Naive thymus-derived CD4-positive, alpha-beta T cell (primary cell): ENCODE measurements at regions not wholly inside any gene's neighbourhood (a gene's known extent, or its start where the extent isn't known, plus 50 kb on each side); places are given as distances from the start of the nearest gene placed in this dataset.

ENCODE experiments used
- ATAC-seq: fragments of 150-1000 bp; cut with Tn5 transposase; 2 replicates; pipeline ENCODE4 v1.10.0; 2021; ENCODE audit warnings: mild to moderate bottlenecking, moderate library complexity
- CTCF ChIA-PET: fragments of 350-600 bp; sonication (Branson Sonifier 250); formaldehyde crosslinking; loops from one replicate; lab custom pipeline; 2021; ENCODE audit warnings: antibody characterized with exemption; lab: Charles Lee
- POLR2A ChIA-PET: fragments of 350-600 bp; sonication (Branson Sonifier 250); formaldehyde crosslinking; loops from one replicate; lab custom pipeline; 2021; ENCODE audit warnings: antibody characterized with exemption, inconsistent platforms; lab: Charles Lee
- DNase-seq, 9 donors: peaks; one replicate each; pipeline versions ENCODE4 v3.0.0 to v3.0.0-alpha.2; 2020 to 2022; ENCODE audit warnings: mixed read lengths in 1 of 9
- H3K27ac ChIP-seq: one replicate; pipeline ENCODE4 v1.7.0; 2013; ENCODE audit warnings: mild to moderate bottlenecking, low read depth, low read length, moderate library complexity
- H3K27me3 ChIP-seq, 2 donors: one replicate each; pipeline ENCODE4 v1.7.0; 2013; ENCODE audit warnings: low read length in 2 of 2, mild to moderate bottlenecking in 2 of 2, moderate library complexity in 2 of 2; ENCODE audit not compliant: control insufficient read depth in 2 of 2, insufficient read depth in 2 of 2
- H3K36me3 ChIP-seq, 3 experiments: 1 replicate in 2 of 3; 2 replicates in 1 of 3; pipeline ENCODE4 v1.7.0; 2013; ENCODE audit warnings: low read length in 3 of 3, mild to moderate bottlenecking in 3 of 3, moderate library complexity in 1 of 3; ENCODE audit not compliant: insufficient read depth in 3 of 3, control insufficient read depth in 2 of 3
- H3K4me1 ChIP-seq, 2 donors: one replicate each; pipeline ENCODE4 v1.7.0; 2013; ENCODE audit warnings: low read length in 2 of 2, mild to moderate bottlenecking in 2 of 2, moderate library complexity in 1 of 2; ENCODE audit not compliant: control insufficient read depth in 2 of 2, insufficient read depth in 2 of 2
- H3K4me3 ChIP-seq: 2 replicates; pipeline ENCODE4 v1.7.0; 2013; ENCODE audit warnings: mild to moderate bottlenecking, low read length
- H3K9me3 ChIP-seq, 3 experiments: 1 replicate in 2 of 3; 2 replicates in 1 of 3; pipeline ENCODE4 v1.7.0; 2013; ENCODE audit warnings: low read length in 3 of 3; ENCODE audit not compliant: control insufficient read depth in 2 of 3
- H3K27ac Mint-ChIP-seq, 9 donors: one replicate each; pipeline ENCODE4 v1.8.0; 2020 to 2022; ENCODE audit warnings: mixed read lengths in 9 of 9, mild to moderate bottlenecking in 8 of 9, moderate library complexity in 5 of 9, inconsistent platforms in 2 of 9
- H3K27me3 Mint-ChIP-seq, 5 donors: one replicate each; pipeline ENCODE4 v1.8.0; 2021 to 2022; ENCODE audit warnings: mixed read lengths in 5 of 5, mild to moderate bottlenecking in 1 of 5
- H3K36me3 Mint-ChIP-seq, 5 donors: one replicate each; pipeline ENCODE4 v1.8.0; 2020 to 2022; ENCODE audit warnings: mixed read lengths in 5 of 5, mild to moderate bottlenecking in 3 of 5, inconsistent platforms in 1 of 5
- H3K4me1 Mint-ChIP-seq, 7 donors: one replicate each; pipeline ENCODE4 v1.8.0; 2020 to 2022; ENCODE audit warnings: mixed read lengths in 7 of 7, mild to moderate bottlenecking in 3 of 7, inconsistent platforms in 1 of 7
- H3K4me3 Mint-ChIP-seq, 10 donors: one replicate each; pipeline ENCODE4 v1.8.0; 2020 to 2022; ENCODE audit warnings: mild to moderate bottlenecking in 10 of 10, mixed read lengths in 10 of 10, moderate library complexity in 6 of 10, inconsistent platforms in 2 of 10
- H3K9me3 Mint-ChIP-seq, 11 donors: one replicate each; pipeline ENCODE4 v1.8.0; 2020 to 2022; ENCODE audit warnings: mixed read lengths in 11 of 11, mild to moderate bottlenecking in 4 of 11, inconsistent platforms in 1 of 11, moderate library complexity in 1 of 11
- intact Hi-C, 2 donors: fragments of 100-400 bp; cut with micrococcal nuclease; formaldehyde crosslinking; loops; one replicate each; pipeline ENCODE4 v1.15.1; 2023

- H3K4me1 ChIP-seq = no peaks in the 10 kb centered on the region
- H3K27ac ChIP-seq = no peak overlapping the region
- no peaks in the 10 kb centered on the region for H3K27me3 ChIP-seq
- DNase-seq (no peak), ATAC-seq (no peak)
- Mint-ChIP-seq H3K4me3 (no peak overlapping the region), H3K27ac (no peak overlapping the region), H3K4me1 (no peaks in the 10 kb centered on the region), H3K36me3 (no peaks in the 10 kb centered on the region), H3K9me3 (no peaks in the 10 kb centered on the region), H3K27me3 (peaks cover 0 to 5% (median 0%) of the 10 kb centered on the region in 5 donors)
- H3K9me3 ChIP-seq = no peaks in the 10 kb centered on the region
- intact Hi-C loops = no loop called here
- POLR2A ChIA-PET = no interaction called here
- no peak overlapping the region for H3K4me3 ChIP-seq
- H3K36me3 ChIP-seq = no peaks in the 10 kb centered on the region
- CTCF ChIA-PET = no interaction called here
Measured at GRCh38 chr6:139931747-139932146, 557.3 kb upstream of the CITED2 start.

GRCh38 chr6:139927742-139928305 is 553.4 kb upstream of the CITED2 start:
- Mint-ChIP-seq H3K27me3 (peaks cover 0 to 17% (median 10%) of the 10 kb centered on the region in 5 donors), H3K36me3 (no peaks in the 10 kb centered on the region), H3K27ac (no peak overlapping the region), H3K9me3 (no peaks in the 10 kb centered on the region), H3K4me3 (no peak overlapping the region), H3K4me1 (no peaks in the 10 kb centered on the region)
- Histone ChIP-seq H3K27ac (no peak overlapping the region), H3K27me3 (no peaks in the 10 kb centered on the region), H3K4me3 (no peak overlapping the region), H3K4me1 (no peaks in the 10 kb centered on the region), H3K9me3 (no peaks in the 10 kb centered on the region), H3K36me3 (no peaks in the 10 kb centered on the region)
- no peak for ATAC-seq
- intact Hi-C loops = loop anchor here (1.0 kb wide), 2 partner anchors 559 to 1112 kb away; no protein-coding TSS in a partner anchor
- DNase-seq = no peak
- ChIA-PET POLR2A (no interaction called here), CTCF (no interaction called here)

- Histone ChIP-seq H3K36me3 (no peaks in the 10 kb centered on the region), H3K4me1 (no peaks in the 10 kb centered on the region), H3K9me3 (no peaks in the 10 kb centered on the region), H3K4me3 (no peak overlapping the region), H3K27me3 (no peaks in the 10 kb centered on the region), H3K27ac (no peak overlapping the region)
- H3K27me3 Mint-ChIP-seq = peaks cover 0 to 21% (median 14%) of the 10 kb centered on the region in 5 donors
- intact Hi-C loops = loop anchor here (1.0 kb wide), 2 partner anchors 558 to 1111 kb away; no protein-coding TSS in a partner anchor
- ATAC-seq (no peak), DNase-seq (no peak)
- POLR2A ChIA-PET = no interaction called here
- CTCF ChIA-PET = no interaction called here
- H3K36me3 Mint-ChIP-seq = no peaks in the 10 kb centered on the region
- no peak overlapping the region for H3K4me3 Mint-ChIP-seq
- no peaks in the 10 kb centered on the region for H3K9me3 Mint-ChIP-seq
- no peak overlapping the region for H3K27ac Mint-ChIP-seq
- H3K4me1 Mint-ChIP-seq = no peaks in the 10 kb centered on the region
Measured at GRCh38 chr6:139927236-139927635, 552.8 kb upstream of the CITED2 start.

GRCh38 chr6:139926711-139927110 is 552.3 kb upstream of the CITED2 start:
- H3K27ac ChIP-seq = no peak overlapping the region
- DNase-seq = no peak
- intact Hi-C loops = loop anchor here (1.0 kb wide), 2 partner anchors 557 to 1110 kb away; no protein-coding TSS in a partner anchor
- H3K4me1 Mint-ChIP-seq = no peaks in the 10 kb centered on the region
- no peaks in the 10 kb centered on the region for H3K36me3 ChIP-seq
- ChIA-PET CTCF (no interaction called here), POLR2A (no interaction called here)
- no peaks in the 10 kb centered on the region for H3K9me3 ChIP-seq
- H3K27me3 ChIP-seq = no peaks in the 10 kb centered on the region
- no peak overlapping the region for H3K4me3 Mint-ChIP-seq
- H3K4me3 ChIP-seq = no peak overlapping the region
- H3K27ac Mint-ChIP-seq = no peak overlapping the region
- H3K4me1 ChIP-seq = no peaks in the 10 kb centered on the region
- peaks cover 0 to 26% (median 19%) of the 10 kb centered on the region in 5 donors for H3K27me3 Mint-ChIP-seq
- no peaks in the 10 kb centered on the region for H3K9me3 Mint-ChIP-seq
- no peak for ATAC-seq
- no peaks in the 10 kb centered on the region for H3K36me3 Mint-ChIP-seq

DNA sequence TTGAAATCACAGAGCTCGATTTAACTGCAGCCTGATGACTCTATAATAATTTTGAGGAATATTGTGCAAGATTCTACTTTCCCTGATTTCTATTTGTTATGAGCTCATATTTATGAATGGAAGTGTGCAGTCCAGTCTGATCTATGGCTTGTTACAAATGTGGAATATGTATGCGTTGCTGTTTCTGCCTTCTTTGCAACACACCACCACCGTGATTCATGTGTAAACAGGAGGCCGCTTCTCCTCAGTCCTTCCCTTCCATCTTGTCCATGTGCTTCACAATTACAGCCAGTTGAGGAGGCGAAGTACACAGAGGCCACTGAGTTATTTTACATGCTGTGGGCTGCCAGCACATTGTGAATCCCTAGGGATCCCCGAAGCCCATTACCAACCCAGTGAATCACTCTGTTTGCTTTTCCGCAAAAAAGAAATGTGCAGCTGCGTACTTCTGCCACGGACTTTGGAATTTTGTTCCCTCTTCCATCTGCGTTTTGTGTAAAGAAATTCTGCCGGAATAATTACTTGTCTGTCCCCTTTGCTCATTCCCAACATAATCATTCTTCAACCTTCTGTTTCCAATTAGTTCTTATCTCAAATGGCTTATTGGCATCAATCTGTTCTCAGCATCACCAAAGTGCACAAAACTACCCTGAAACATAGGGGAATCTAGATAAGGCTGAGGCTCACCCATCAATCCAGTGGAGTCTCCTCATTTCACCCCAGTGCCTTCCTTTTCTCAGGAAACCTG is 551.6 kb upstream of the CITED2 start:
- peaks cover 0 to 33% (median 25%) of the 10 kb centered on the region in 5 donors for H3K27me3 Mint-ChIP-seq
- no peaks in the 10 kb centered on the region for H3K4me1 Mint-ChIP-seq
- H3K4me3 ChIP-seq = no peak overlapping the region
- H3K27me3 ChIP-seq = no peaks in the 10 kb centered on the region
- no peaks in the 10 kb centered on the region for H3K36me3 ChIP-seq
- H3K9me3 ChIP-seq = no peaks in the 10 kb centered on the region
- CTCF ChIA-PET = no interaction called here
- H3K9me3 Mint-ChIP-seq = no peaks in the 10 kb centered on the region
- ATAC-seq (no peak), DNase-seq (no peak)
- H3K4me3 Mint-ChIP-seq = no peak overlapping the region
- H3K4me1 ChIP-seq = no peaks in the 10 kb centered on the region
- no peak overlapping the region for H3K27ac Mint-ChIP-seq
- H3K27ac ChIP-seq = no peak overlapping the region
- no peaks in the 10 kb centered on the region for H3K36me3 Mint-ChIP-seq
- POLR2A ChIA-PET = no interaction called here
- intact Hi-C loops = no loop called here

DNA sequence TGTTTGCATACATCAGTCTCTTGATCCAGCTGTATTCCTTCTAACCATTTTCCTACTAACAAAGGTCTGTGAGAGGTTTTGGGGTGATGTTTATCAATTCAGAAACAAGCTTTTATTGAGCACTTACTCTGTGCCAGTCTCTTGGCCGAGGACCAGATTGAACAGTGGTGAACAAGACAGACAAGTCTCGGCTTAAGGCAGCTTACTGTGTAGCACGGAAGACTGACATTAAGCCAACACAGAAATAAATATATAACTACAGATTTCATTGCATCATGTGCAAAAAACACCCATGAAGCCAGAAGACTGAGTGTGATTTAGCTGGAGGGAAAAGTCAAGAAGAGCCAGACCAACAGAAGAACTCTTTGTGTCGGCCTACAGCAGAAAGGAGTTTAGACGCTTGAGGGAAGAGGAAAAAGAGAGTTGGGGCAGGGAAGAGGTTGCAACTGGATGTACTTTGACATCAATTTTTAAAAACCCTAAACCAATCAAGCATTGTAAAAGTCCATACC is 549.6 kb upstream of the CITED2 start:
- DNase-seq (no peak), ATAC-seq (no peak)
- Mint-ChIP-seq H3K4me3 (no peak overlapping the region), H3K27me3 (peaks cover 3 to 43% (median 27%) of the 10 kb centered on the region in 5 donors), H3K9me3 (no peaks in the 10 kb centered on the region), H3K36me3 (no peaks in the 10 kb centered on the region), H3K4me1 (peaks cover 0 to 7% (median 0%) of the 10 kb centered on the region in 7 donors), H3K27ac (no peak overlapping the region)
- no peaks in the 10 kb centered on the region for H3K36me3 ChIP-seq
- no peaks in the 10 kb centered on the region for H3K27me3 ChIP-seq
- ChIA-PET POLR2A (no interaction called here), CTCF (no interaction called here)
- H3K4me1 ChIP-seq = no peaks in the 10 kb centered on the region
- H3K27ac ChIP-seq = no peak overlapping the region
- no peaks in the 10 kb centered on the region for H3K9me3 ChIP-seq
- no peak overlapping the region for H3K4me3 ChIP-seq
- intact Hi-C loops = no loop called here
